ENCODE measurements at regions not wholly inside any gene's neighbourhood (a gene's known extent, or its start where the extent isn't known, plus 50 kb on each side); places are given as distances from the start of the nearest gene placed in this dataset.

DNA sequence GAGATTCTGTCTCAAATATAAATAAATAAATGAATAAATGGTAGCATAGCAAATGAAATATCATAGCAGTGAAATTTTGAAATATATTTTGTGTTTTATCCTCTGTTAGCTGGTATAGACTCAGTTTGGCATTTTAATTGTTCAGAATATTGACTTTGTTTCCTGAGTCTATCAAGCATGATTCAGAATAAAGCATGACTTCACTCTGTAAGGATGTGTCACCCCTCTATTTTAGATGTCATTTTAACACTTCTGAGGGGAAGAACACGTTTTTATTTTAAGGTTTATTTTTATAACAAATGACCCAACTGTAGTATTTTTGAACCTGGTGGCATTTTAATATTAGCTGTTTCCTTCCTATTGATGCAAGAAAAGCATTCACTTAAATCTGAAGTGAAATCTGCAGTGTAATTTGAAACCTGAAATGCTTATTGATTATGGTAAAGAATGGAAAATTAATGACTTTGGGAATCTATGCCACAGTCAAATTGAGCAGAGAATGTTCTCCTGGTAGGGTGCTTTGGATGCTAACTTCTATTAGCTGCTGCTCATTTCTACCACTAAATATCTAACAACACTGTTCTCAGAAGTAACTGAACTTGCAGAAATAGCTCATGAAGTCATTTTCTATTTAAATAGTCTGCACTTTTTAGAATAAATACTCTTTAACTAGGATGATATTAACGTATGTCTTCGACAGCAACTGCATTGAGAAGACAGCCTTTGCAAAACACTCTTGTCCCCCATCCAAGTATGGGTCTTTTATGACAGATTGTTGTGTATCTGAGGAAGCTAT is 114.2 kb downstream of the SOX4 start:
- CTCF ChIA-PET, result interaction anchor here (1.1 kb wide), 2 partner anchors 14 to 119 kb away, joined by 3 read pairs; no protein-coding TSS in a partner anchor
- Histone ChIP-seq H3K36me3 (replicated peaks in 1 of 2; ENCODE audit: control insufficient read depth in 1 of 2, insufficient read depth in 2 of 2, low read length in 1 of 2) (peaks cover 0 to 3% of the 10 kb centered on the region in 2 experiments), H3K27me3 (ENCODE audit: insufficient read depth) (no peaks in the 10 kb centered on the region), H3K9me2 (no peaks in the 10 kb centered on the region), H3K4me1 (ENCODE audit: control insufficient read depth in 1 of 2, insufficient read depth in 2 of 2, low read depth in 1 of 2, low read length in 1 of 2) (peaks cover 6 to 13% of the 10 kb centered on the region in 2 experiments; a peak in 2 of 4 replicates), H3K4me2 (no peak overlapping the region; the same call in 1 of the 2 replicates), H3K27ac (ENCODE audit: low read depth in 2 of 2, low read length in 1 of 2) (no peak overlapping the region), H3K79me2 (ENCODE audit: insufficient read depth) (peaks cover 72% of the 10 kb centered on the region), H3F3A (replicated peaks; ENCODE audit: insufficient read depth) (peaks cover 7% of the 10 kb centered on the region), H3K9ac (no peak overlapping the region), H3K4me3 (ENCODE audit: low read depth in 2 of 2, low read length in 1 of 2) (no peak overlapping the region), H3K9me3 (no peaks in the 10 kb centered on the region), H2AFZ (ENCODE audit: low read depth) (no peak overlapping the region), H4K20me1 (ENCODE audit: insufficient read depth) (peaks cover 8% of the 10 kb centered on the region; the same call in 1 of the 2 replicates)
- 71% methylated on average over 3 of the region's 3 CpGs for WGBS (ENCODE audit: low lambda C conversion rate)
- TF ChIP-seq FOSL2 (IDR thresholded peaks at IDR 0.05; ENCODE audit: borderline replicate concordance, low read depth), result no peak
- no peak for TF ChIP-seq RXRA (IDR thresholded peaks at IDR 0.05; ENCODE audit: borderline replicate concordance, low read depth)
- TF ChIP-seq, protein P1, sequence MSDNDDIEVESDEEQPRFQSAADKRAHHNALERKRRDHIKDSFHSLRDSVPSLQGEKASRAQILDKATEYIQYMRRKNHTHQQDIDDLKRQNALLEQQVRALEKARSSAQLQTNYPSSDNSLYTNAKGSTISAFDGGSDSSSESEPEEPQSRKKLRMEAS (IDR thresholded peaks at IDR 0.05; ENCODE audit: low read depth), result no peak
- TF ChIP-seq FOXJ3 (CRISPR knock-in tag; IDR thresholded peaks at IDR 0.05), result no peak
- no peak for TF ChIP-seq SIN3A (IDR thresholded peaks at IDR 0.05; ENCODE audit: borderline replicate concordance, low read depth, low read length)
- no peak for TF ChIP-seq GATA2 (CRISPR knock-in tag; IDR thresholded peaks at IDR 0.05)
- TF ChIP-seq NFIC (IDR thresholded peaks at IDR 0.05; ENCODE audit: borderline replicate concordance), result no peak
- POLR2A ChIA-PET, result no interaction called here
- DNase-seq, result no peak

DNA sequence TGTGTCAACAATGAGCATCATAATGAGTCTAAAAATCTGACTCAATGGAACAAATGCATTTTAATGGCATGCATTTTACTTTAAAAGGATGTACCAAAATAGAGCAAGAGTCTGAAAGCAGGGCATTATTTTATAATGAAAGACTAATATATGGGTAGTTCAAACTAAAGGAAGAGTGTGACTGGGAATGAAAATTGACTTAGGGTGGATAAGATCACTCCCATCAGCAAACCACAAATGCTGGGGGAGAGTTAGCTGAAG is 114.7 kb downstream of the SOX4 start:
- Histone ChIP-seq H2AFZ (ENCODE audit: low read depth) (no peak overlapping the region), H3K27ac (ENCODE audit: low read depth in 2 of 2, low read length in 1 of 2) (no peak overlapping the region), H3F3A (replicated peaks; ENCODE audit: insufficient read depth) (peaks cover 7% of the 10 kb centered on the region), H3K36me3 (replicated peaks in 1 of 2; ENCODE audit: control insufficient read depth in 1 of 2, insufficient read depth in 2 of 2, low read length in 1 of 2) (peaks cover 0 to 3% of the 10 kb centered on the region in 2 experiments), H3K9me3 (no peaks in the 10 kb centered on the region), H3K9ac (no peak overlapping the region), H3K4me2 (no peak overlapping the region), H3K9me2 (no peaks in the 10 kb centered on the region), H3K27me3 (ENCODE audit: insufficient read depth) (no peaks in the 10 kb centered on the region), H3K4me1 (ENCODE audit: control insufficient read depth in 1 of 2, insufficient read depth in 2 of 2, low read depth in 1 of 2, low read length in 1 of 2) (peaks cover 6 to 13% of the 10 kb centered on the region in 2 experiments; a peak in 2 of 4 replicates), H3K79me2 (ENCODE audit: insufficient read depth) (peaks cover 73% of the 10 kb centered on the region), H4K20me1 (ENCODE audit: insufficient read depth) (peaks cover 8% of the 10 kb centered on the region; the same call in 1 of the 2 replicates), H3K4me3 (ENCODE audit: low read depth in 2 of 2, low read length in 1 of 2) (no peak overlapping the region)
- TF ChIP-seq JUND (IDR thresholded peaks at IDR 0.05) (no peak), FOXJ3 (CRISPR knock-in tag; IDR thresholded peaks at IDR 0.05) (no peak), TAF1 (IDR thresholded peaks at IDR 0.05; ENCODE audit: borderline replicate concordance, low read depth, low read length) (no peak), FOXM1 (IDR thresholded peaks at IDR 0.05; ENCODE audit: low read depth) (no peak), EP300 (IDR thresholded peaks at IDR 0.05; ENCODE audit: borderline replicate concordance in 1 of 2, low read depth in 1 of 2, low read length in 1 of 2) (no peak), MXI1 (IDR thresholded peaks at IDR 0.05; ENCODE audit: low read depth, low read length) (no peak), CHD2 (IDR thresholded peaks at IDR 0.05; ENCODE audit: low read length, partially characterized antibody) (no peak), GATA2 (CRISPR knock-in tag; IDR thresholded peaks at IDR 0.05) (no peak), SIN3A (IDR thresholded peaks at IDR 0.05; ENCODE audit: borderline replicate concordance, low read depth, low read length) (no peak), RXRA (IDR thresholded peaks at IDR 0.05; ENCODE audit: borderline replicate concordance, low read depth) (no peak), FOSL2 (IDR thresholded peaks at IDR 0.05; ENCODE audit: borderline replicate concordance, low read depth) (no peak), TEAD4 (IDR thresholded peaks at IDR 0.05; ENCODE audit: borderline replicate concordance, insufficient read depth) (no peak), RAD21 (IDR thresholded peaks at IDR 0.05; ENCODE audit: low read length) (no peak), TCF12 (IDR thresholded peaks at IDR 0.05) (no peak), RFX5 (IDR thresholded peaks at IDR 0.05; ENCODE audit: low read length) (no peak)
- TF ChIP-seq, protein P2, sequence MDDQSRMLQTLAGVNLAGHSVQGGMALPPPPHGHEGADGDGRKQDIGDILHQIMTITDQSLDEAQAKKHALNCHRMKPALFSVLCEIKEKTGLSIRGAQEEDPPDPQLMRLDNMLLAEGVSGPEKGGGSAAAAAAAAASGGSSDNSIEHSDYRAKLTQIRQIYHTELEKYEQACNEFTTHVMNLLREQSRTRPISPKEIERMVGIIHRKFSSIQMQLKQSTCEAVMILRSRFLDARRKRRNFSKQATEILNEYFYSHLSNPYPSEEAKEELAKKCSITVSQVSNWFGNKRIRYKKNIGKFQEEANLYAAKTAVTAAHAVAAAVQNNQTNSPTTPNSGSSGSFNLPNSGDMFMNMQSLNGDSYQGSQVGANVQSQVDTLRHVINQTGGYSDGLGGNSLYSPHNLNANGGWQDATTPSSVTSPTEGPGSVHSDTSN (IDR thresholded peaks at IDR 0.05), result no peak
- TF ChIP-seq, protein P3, sequence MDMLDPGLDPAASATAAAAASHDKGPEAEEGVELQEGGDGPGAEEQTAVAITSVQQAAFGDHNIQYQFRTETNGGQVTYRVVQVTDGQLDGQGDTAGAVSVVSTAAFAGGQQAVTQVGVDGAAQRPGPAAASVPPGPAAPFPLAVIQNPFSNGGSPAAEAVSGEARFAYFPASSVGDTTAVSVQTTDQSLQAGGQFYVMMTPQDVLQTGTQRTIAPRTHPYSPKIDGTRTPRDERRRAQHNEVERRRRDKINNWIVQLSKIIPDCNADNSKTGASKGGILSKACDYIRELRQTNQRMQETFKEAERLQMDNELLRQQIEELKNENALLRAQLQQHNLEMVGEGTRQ (IDR thresholded peaks at IDR 0.05; ENCODE audit: borderline replicate concordance, low read depth, low read length), result no peak
- TF ChIP-seq, protein P1 (IDR thresholded peaks at IDR 0.05; ENCODE audit: low read depth), result no peak
- ChIA-PET CTCF (interaction anchor here (1.1 kb wide), 1 partner anchor 14 kb away, joined by 3 read pairs; no protein-coding TSS in a partner anchor), POLR2A (no interaction called here)
- no peak for DNase-seq
